Esophagus mucosa (tissue), 1 donor: ENCODE measurements at regions not wholly inside any gene's neighbourhood (a gene's known extent, or its start where the extent isn't known, plus 50 kb on each side); places are given as distances from the start of the nearest gene placed in this dataset.
"Not testable (repeated sequence)": the region's sequence is repeated elsewhere in the genome, so short reads cannot be mapped to it uniquely, and the experiment has no call there.

Experiments
- ATAC-seq: fragments of 200-7000 bp; cut with Tn5 transposase; one replicate; pipeline ENCODE4 v1.9.1; 2020
- donor health status: DM: yes; HTN: yes; CAD: no.

DNA sequence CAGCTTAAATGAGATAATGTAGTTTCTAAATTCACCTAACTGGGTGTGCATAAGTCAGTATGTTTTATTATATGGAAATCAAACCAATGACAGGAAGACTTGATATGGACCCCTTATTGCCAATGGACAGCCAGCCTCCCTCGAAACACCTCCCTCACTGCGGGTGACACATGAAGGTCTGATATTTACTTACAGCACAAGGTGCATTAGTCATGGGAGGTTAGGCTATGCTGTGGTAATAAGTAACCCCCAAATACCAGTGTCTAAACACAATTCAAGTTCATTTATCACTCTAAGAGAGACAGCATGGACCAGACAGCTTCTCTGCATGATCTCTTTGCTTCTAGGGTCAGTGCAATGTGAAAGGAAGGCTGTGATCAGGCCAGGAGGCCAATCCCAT, 126.0 kb upstream of the KCNJ6 start:
- no peak for ATAC-seq

DNA sequence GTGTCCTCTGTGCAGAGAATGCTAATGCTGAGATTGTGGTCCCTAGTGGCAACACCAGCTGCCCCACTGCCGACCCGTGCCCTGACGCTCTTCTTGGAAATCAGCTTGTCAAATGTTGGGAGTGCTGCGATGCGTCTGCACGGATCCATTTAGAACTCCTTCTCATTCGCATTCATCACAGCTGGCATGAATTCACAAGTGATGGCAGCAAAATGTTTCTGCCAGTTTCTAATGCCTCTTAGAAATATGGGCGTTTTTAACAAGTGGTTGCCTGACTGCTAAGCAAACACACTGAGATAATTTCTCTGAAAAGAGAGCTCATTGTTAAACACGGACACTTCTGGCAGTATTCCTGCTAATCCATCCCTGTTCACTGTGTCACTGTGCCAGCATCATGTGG, 131.9 kb upstream of the KCNJ6 start:
- no peak for ATAC-seq

DNA sequence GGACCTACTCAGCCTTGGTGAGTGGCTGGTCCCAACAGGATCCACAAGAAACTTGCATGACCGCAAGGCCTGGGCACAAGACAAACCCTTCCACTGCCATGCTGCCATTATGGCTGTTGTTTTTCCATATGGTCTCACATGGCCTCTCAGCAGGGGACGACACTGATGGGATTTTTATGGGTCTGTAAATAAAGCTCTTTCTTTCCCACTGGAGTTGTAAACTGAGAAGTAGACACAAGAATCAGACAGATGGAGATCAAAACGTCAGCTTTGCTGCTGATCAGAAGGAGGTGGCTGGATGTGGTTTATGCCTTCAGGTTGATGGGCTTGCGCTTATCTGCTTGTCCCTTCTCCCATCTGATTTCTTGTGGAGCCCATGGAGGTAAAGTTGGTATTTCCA, 138.1 kb upstream of the KCNJ6 start:
- no peak for ATAC-seq

- no peak for ATAC-seq
Measured at GRCh38 chr21:38056481-38056880, 140.2 kb upstream of the KCNJ6 start.

DNA sequence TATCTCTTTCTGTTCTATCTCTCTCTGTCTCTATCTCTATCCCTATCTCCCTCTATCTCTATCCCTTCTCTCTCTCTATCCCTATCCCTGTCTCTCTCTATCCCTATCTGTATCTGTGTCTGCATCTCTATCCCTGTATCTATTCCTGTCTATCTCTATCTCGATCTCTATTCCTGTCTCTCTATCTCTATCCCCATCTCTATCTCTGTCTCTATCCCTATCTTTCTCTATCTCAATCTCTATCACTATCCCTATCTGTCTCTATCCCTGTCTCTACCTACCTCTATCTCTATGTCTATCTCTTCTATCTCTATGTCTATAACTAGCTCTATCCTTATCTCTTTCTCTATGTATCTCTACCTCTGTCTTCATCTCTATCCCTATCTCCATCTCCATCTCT, 141.4 kb upstream of the KCNJ6 start:
- ATAC-seq: no peak

DNA sequence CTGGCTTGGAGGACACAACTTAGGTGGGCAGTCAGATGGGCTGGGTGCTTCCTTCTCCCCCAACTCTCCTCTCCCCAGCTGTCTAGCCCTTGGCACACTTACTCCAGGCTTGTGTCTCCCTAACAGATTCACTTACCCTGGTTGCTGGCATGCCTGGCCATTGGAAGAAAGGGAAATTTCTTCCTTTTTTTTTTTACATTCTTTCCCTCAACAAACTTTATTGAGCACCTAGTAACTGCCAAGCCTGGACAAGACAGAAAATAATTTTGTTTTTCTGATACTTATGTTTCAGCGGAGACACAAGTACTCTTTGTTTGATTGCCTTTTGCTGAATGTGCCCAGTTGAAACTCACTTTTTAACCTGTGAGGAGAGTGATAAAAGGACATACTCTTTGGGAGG, 144.3 kb upstream of the KCNJ6 start:
- no peak for ATAC-seq

DNA sequence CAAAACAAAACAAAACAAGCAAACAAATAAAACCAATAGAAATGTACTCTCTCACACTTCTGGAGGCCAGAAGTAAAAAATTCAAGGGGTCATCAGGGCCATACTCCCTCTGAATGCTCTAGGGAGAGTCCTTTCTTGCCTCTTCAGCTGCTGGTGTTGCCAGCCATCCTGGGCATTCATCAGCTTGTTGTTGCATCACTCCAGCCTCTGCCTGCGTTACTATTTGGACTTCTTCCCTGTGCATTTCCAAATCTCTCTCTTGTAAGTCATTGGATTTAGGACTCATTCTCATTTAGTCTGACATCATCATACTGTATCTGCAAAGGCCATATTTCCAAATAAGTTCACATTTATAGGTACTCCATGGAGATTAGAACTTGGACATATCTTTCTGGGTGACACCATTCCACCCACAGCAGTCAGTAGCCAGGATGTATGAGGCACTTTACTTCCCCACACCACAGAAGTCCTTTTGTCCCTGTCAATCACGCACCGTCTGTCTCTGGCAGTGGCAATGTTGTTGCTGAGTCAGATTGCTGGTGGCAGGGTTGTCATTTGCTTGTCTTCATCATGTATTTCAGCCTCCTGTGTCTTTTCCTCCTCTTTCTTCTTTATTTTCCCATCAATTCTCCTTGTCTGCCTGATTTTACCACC, 151.0 kb upstream of the KCNJ6 start:
- ATAC-seq: no peak

DNA sequence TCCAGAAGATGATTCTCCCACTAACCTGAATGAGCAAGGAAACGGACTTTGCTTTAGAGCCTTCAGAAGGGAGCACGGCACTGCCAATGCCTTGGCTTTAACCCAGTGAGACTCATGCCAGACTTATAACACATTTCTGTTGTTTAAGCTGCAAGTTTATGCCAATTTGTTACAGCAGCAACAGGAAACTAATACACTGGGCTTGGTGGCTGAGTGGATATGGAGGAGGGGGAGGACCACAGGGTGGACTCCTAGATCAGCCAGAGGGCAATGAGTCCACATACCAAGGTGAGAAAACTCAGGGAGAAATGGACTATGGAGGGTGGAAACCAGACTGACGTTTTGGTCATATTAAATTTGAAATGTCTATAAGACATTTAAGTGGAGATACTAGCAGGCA, 156.2 kb upstream of the KCNJ6 start:
- no peak for ATAC-seq

DNA sequence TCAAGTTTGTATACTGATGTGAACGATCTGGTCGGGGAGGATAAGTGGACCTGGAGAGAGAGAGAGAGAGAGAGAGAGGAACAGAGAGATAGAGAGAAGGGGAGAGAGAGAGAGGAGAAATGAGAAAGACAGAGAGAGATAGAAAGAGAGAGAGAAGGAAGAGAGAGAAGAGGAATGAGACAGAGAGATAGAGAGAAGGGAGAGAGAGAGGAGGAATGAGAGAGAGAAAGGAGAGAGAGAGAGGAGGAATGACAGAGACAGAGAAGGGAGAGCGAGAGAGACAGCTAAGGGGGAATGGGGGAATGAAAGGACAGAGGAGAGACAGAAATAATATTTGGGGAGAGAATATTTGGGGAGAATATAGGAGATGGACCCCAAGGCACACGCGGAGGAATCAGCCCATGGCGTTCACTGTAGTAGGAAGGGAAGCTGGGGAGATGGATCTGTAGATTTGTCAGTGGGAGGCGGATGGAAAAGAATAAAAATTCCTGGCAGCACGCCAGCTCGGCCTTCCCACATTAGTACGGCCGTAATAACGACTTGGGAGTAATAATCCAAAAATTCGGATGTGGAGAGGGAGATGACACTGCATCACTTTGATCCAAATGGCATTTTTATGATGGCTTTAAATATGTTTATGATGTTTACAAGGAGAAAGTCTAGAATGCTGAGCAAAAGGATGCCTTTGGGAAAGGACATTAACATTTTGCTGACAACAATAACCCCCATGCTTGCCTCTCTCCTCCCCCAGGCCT, 159.8 kb upstream of the KCNJ6 start:
- ATAC-seq: no peak

GRCh38 chr21:38077569-38077968, 161.3 kb upstream of the KCNJ6 start:
- ATAC-seq: no peak

- ATAC-seq: no peak
Measured at GRCh38 chr21:38080888-38081287, 164.6 kb upstream of the KCNJ6 start.

- no peak for ATAC-seq
Measured at GRCh38 chr21:38081708-38082107, 165.5 kb upstream of the KCNJ6 start.

- ATAC-seq: peak; percentile 87
Measured at GRCh38 chr21:38082936-38083485, 166.8 kb upstream of the KCNJ6 start.

- ATAC-seq: no peak
Measured at GRCh38 chr21:38083535-38083934, 167.3 kb upstream of the KCNJ6 start.

DNA sequence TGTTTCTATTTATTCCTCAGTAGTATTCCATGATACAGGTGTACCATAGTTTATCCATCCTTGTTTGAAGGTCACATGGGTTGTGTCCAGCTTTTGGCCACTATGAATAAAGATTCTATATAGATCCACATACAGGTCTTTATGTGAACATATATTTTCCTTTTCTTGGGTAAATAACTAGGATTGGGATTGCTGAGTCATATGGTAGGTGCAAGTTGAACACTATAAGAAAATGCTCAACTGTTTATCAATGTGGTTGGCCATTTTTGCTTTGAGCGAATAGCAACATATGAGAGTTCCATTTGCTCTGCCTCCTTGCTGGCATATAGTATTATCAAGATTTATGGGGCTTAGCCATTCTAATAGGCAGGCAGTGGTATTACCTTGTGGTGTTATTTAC, 170.2 kb upstream of the KCNJ15 start:
- no peak for ATAC-seq

DNA sequence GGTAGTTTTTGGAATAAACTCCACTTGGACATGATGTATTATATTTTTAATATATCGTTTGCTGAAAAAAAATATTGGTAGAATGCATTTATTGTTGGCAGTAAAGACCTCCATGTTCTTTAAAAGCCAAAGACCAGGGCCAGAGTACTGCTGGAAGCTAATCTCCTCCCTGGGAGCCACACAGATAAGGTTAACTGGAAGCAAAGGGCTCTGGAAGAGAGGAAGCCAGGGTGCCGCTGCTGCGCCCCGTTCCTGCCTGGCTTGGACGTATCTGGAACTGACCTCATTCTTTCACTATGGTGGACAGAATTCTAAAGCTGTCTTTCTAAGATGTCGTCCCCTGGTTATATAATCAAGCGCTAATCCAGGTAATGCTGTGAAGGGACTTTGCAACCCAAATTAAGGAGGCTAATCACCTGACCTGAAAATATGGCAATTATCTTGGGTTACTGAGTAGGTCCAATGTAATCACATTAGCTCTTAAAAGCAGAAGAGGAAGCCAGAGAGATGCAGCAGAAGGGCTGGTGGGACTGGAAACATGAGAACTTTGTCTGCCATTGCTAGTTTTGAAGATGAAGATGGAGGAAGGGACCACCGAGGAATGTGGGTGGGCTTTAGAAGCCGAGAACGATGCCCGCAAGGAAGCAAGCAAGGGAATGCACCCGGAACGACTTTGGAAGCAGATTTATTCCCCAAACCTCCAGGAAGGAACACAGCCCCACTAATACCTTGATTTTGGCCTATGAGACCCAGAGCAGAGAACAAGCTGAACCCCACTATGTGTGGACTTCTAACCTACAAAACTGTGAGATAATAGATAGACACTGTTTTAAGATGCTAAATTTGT, 167.7 kb upstream of the KCNJ15 start:
- no peak for ATAC-seq

DNA sequence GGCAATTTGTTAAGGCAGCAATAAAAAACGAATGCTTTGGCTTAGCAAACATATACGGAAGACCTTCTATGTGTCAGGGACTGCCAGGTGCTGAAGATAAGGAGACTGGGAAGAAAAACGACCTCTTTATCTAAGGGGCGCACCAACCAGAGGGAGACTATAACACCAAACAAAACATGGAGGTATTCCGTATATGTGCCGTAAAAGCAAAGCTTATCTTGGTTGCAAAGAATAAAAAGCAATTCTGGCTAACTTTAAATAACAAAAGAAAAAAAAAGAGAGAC, 167.1 kb upstream of the KCNJ15 start:
- ATAC-seq: no peak

GRCh38 chr21:38091061-38091460, 165.7 kb upstream of the KCNJ15 start:
- not testable (repeated sequence) for ATAC-seq

- no peak for ATAC-seq
Measured at GRCh38 chr21:38092051-38092450, 164.7 kb upstream of the KCNJ15 start.

GRCh38 chr21:38095220-38095619, 161.6 kb upstream of the KCNJ15 start:
- ATAC-seq: no peak

DNA sequence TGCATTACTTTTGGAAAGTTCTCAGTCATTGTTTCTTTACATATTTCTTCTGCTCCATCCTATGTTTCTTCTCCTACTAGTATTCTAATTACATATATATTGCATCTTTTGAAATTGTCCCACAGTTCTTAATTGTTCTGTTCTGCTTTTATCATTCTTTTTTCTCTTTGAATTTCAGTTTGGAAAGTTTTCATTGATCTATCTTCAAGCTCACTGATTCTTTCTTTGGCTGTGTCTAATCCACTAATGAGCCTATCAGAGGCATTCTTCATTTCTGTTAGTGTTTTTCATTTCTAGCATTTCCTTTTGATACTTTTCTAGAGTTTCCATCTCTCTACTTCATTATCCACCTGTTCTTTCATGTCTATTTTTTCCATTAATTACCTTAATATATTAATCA, 159.0 kb upstream of the KCNJ15 start:
- no peak for ATAC-seq

DNA sequence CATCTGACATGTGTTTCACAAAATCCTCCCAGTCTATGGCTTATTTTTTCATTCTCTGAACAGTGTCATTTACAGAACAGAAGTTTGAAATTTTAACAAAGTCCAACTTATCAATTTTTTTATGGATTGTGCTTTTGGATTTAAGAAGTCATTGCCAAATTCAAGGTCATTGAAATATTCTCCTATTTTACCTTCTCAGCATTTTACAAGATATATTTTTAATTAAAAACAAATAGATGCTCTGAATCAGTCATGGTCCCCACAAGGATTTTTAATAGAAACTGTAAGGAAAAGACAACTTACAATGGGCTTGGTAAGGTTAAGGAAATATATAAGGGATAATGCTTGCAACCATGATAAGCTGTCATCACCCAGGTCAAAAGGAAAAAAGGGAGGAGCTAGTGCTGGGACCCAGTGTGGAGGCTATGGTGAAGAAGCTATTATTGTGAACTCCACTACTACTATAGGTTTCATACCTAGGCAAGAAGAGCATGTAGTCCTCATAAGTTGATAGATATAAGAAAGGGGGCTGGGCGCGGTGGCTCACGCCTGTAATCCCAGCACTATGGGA, 144.5 kb upstream of the KCNJ15 start:
- ATAC-seq: no peak

DNA sequence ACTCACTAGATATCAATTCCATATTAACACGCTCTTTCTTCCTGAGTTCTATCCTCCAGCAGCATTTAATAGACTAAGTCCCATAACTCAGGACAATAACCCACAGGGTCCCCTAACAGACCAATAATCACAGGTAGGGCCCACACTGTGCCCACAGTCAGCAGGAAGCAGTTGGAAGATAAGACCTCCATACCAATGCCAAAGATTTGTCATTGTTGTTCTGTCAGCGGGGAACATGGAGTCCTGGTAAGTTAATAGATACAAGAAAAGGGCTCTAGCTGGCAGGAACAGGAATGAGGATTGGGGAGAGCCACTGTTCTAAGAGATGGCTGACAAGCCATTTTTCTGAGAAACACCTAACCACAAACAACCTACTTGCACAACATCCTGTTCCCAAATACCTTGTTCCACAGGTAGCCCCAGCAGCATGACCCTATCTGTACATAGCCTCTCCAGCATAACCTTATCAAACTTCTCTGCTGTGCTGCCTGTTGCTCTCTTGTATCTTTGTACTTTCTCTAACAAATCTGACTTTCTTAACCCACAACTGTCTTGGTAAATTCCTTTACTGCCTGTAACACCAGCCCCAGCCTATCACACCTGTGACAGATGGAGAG, 142.0 kb upstream of the KCNJ15 start:
- ATAC-seq: no peak
